Adrenal gland (tissue), 9 donors: ENCODE measurements at regions not wholly inside any gene's neighbourhood (a gene's known extent, or its start where the extent isn't known, plus 50 kb on each side); places are given as distances from the start of the nearest gene placed in this dataset.

ENCODE experiments used
- DNase-seq, 7 donors: peaks; one replicate each; pipeline ENCODE4 v3.0.0-alpha.2; 2019 to 2020
- H3K27ac ChIP-seq, 5 donors: fragments of 200-600 bp; sonication (generic) in 4 of 5; 1 replicate in 3 of 5; 2 replicates in 2 of 5; pipeline versions ENCODE4 v1.5.1 to v1.8.0; 2016 to 2020; ENCODE audit warnings: mild to moderate bottlenecking in 1 of 5
- H3K27me3 ChIP-seq: fragments of 200-600 bp; 2 replicates; pipeline ENCODE4 v1.8.0; 2021
- H3K36me3 ChIP-seq, 2 donors: fragments of 200-600 bp; replicated peaks in 1 of 2; 1 replicate in 1 of 2; 2 replicates in 1 of 2; pipeline versions ENCODE4 v1.5.1 to v1.8.0; 2018 to 2022
- H3K4me1 ChIP-seq, 2 donors: fragments of 200-600 bp; replicated peaks in 1 of 2; 1 replicate in 1 of 2; 2 replicates in 1 of 2; pipeline versions ENCODE4 v1.5.1 to v1.8.0; 2018 to 2021
- H3K4me3 ChIP-seq, 4 donors: fragments of 200-600 bp; sonication (generic) in 3 of 4; one replicate each; pipeline ENCODE4 v1.5.1; 2016 to 2018
- H3K9me3 ChIP-seq, 3 donors: fragments of 200-600 bp; sonication (generic) in 1 of 3; replicated peaks in 1 of 3; 1 replicate in 2 of 3; 2 replicates in 1 of 3; pipeline versions ENCODE4 v1.5.1 to v1.8.0; 2016 to 2021
- POLR2A ChIP-seq, 2 donors: fragments of 450-650 bp; IDR thresholded peaks; one replicate each; pipeline ENCODE4 v1.6.1; 2017; ENCODE audit warnings: antibody characterized with exemption in 2 of 2, mild to moderate bottlenecking in 2 of 2, moderate library complexity in 1 of 2
- WGBS, 4 donors: extraction: QIAGEN DNeasy Blood & Tissue Kit in 2 of 4; methylation state at CpG; one replicate each; pipeline versions ENCODE4 v1.1.5 to v1.1.7; 2013 to 2017; 5-methylcytosine and 5-hydroxymethylcytosine counted together
- intact Hi-C, 2 donors: fragments of 100-400 bp; cut with DNase I; formaldehyde crosslinking; loops; one replicate each; pipeline versions ENCODE4 v1.14.1 to v1.15.0; 2022 to 2023
- TF ChIP-seq, protein P1 (sequence below), 6 experiments: fragments of 450-650 bp in 4 of 6; fragments of 200-600 bp in 2 of 6; sonication (generic) in 1 of 6; IDR thresholded peaks; 1 replicate in 5 of 6; 2 replicates in 1 of 6; pipeline versions ENCODE4 v1.5.1 to v1.8.0; 2016 to 2021; ENCODE audit warnings: antibody characterized with exemption in 6 of 6, mild to moderate bottlenecking in 2 of 6, moderate library complexity in 1 of 6
- donor health status: healthy with polysubstance abuse.
- donor health status: Bipolar disorder and iron deficiency.
- donor health status: DM: yes; HTN: yes; CAD: no.
- donor health status: DM: no; HTN: no; CAD: no.
- donor health status: DM: no; HTN: no; CAD: no.

DNA sequence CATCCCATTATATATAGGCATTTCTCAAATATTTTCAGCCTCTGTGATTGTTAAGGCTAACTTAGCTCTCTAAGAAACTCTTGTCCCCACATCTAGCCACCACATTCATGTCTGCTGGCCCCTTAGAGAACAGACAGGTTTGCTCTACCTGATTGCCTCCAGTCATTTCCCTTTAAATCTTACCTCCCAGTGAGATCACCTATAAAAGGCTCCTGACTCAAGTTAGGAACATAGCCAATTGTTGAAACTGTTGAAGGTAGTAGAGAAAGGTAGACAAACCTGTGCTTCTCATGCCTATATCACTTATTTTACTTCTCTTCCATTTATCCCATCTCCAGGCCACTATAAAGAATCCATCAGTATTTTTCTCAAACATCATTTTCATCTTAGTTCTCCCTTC, 771.4 kb downstream of the DIAPH3 start:
- intact Hi-C loops, result loop anchor here (5.0 to 10.0 kb wide), 3 partner anchors 282 to 382 kb away; no protein-coding TSS in a partner anchor

DNA sequence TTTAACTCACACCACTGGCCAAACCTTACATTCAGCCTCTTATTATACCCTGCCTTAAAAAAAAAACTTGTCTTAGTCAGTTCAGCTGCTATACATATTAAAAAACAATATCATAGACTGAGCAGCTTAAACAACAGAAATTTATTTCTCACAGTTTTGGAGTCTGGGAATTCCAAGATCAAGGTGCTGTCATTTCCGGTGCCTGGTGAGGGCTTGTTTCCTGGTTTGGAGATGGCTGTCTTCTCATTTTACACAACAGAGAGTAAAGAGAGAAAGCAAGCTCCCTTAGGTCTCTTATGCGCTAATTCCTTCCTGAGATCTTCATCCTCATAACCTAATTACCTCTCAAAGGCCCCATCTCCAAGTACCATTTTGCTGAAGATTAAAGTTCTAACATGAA, 769.2 kb downstream of the DIAPH3 start:
- 72 to 88% (median 84%) methylated on average over 2 of the region's 2 CpGs for WGBS, 4 donors
- intact Hi-C loops, result loop anchor here (5.0 to 10.0 kb wide), 3 partner anchors 280 to 380 kb away; no protein-coding TSS in a partner anchor

More for the DNA sequence above, 771.4 kb downstream of the DIAPH3 start:
- Histone ChIP-seq H3K9me3 (no peaks in the 10 kb centered on the region), H3K27me3 (peaks cover 4% of the 10 kb centered on the region), H3K36me3 (no peaks in the 10 kb centered on the region), H3K4me3 (no peak overlapping the region), H3K27ac (no peak overlapping the region), H3K4me1 (peaks cover 0 to 4% of the 10 kb centered on the region in 2 donors)
- DNase-seq, result no peak
- no peak for TF ChIP-seq POLR2A (IDR thresholded peaks at IDR 0.05)
- TF ChIP-seq, protein P1, sequence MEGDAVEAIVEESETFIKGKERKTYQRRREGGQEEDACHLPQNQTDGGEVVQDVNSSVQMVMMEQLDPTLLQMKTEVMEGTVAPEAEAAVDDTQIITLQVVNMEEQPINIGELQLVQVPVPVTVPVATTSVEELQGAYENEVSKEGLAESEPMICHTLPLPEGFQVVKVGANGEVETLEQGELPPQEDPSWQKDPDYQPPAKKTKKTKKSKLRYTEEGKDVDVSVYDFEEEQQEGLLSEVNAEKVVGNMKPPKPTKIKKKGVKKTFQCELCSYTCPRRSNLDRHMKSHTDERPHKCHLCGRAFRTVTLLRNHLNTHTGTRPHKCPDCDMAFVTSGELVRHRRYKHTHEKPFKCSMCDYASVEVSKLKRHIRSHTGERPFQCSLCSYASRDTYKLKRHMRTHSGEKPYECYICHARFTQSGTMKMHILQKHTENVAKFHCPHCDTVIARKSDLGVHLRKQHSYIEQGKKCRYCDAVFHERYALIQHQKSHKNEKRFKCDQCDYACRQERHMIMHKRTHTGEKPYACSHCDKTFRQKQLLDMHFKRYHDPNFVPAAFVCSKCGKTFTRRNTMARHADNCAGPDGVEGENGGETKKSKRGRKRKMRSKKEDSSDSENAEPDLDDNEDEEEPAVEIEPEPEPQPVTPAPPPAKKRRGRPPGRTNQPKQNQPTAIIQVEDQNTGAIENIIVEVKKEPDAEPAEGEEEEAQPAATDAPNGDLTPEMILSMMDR (IDR thresholded peaks at IDR 0.05), result no peak

DNA sequence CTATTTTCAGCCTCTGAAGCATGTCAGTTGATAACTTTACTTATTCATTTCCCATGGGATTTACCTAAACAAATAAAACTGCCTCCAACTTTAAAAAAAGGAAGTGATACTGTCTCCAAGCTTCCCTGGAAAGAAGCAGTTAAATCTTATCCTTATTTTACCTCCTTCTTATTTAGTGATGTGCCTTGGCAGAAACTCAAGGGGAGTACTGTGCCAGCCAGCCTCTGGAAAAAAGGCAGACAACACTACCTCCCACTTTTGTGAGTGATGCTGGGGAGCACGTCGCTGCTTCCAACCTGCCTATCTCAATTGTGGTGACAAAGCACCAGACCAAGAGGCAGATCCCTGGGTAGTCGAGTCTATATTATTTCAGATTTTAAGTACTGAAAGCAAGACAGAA, 765.6 kb downstream of the DIAPH3 start:
- DNase-seq, result peak in 2 of 7 donors; percentile 7 to 20
- TF ChIP-seq, protein P1 (IDR thresholded peaks at IDR 0.05), result no peak
- TF ChIP-seq POLR2A (IDR thresholded peaks at IDR 0.05), result no peak
- WGBS, 4 donors, result 24 to 51% (median 40%) methylated on average over 3 of the region's 3 CpGs
- H3K4me3 ChIP-seq, result no peak overlapping the region
- H3K4me1 ChIP-seq, result no peaks in the 10 kb centered on the region
- H3K27ac ChIP-seq, result no peak overlapping the region
- no peaks in the 10 kb centered on the region for H3K36me3 ChIP-seq
- H3K27me3 ChIP-seq, result peaks cover 4% of the 10 kb centered on the region
- no peaks in the 10 kb centered on the region for H3K9me3 ChIP-seq
- intact Hi-C loops, result loop anchor here (10.0 kb wide), 2 partner anchors 277 to 377 kb away; no protein-coding TSS in a partner anchor

More for the DNA sequence above, 769.2 kb downstream of the DIAPH3 start:
- no peak for DNase-seq
- TF ChIP-seq POLR2A (IDR thresholded peaks at IDR 0.05), result no peak
- TF ChIP-seq, protein P1 (IDR thresholded peaks at IDR 0.05), result no peak
- no peaks in the 10 kb centered on the region for H3K9me3 ChIP-seq
- H3K4me1 ChIP-seq, result peaks cover 0 to 4% of the 10 kb centered on the region in 2 donors
- no peak overlapping the region for H3K27ac ChIP-seq
- H3K27me3 ChIP-seq, result peaks cover 4% of the 10 kb centered on the region
- no peaks in the 10 kb centered on the region for H3K36me3 ChIP-seq
- no peak overlapping the region for H3K4me3 ChIP-seq

DNA sequence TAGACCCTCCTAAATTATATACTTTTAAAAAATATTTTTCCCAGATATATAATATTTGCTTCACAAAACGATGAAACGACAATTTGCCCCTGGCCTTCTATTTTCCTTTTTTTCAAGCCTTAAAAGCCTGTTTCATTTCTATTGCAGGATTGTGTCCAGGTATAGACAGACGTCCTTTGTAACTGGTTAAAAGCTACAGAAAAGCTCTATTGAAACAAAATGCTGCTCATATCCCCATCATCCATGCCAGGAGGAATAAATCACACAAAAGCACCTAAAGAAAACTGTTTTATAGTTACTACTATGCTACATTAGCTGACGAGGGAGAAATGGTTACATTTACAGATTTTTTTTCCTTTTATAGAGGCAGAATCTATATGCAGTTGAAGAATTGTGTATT, 765.1 kb downstream of the DIAPH3 start:
- Histone ChIP-seq H3K27ac (no peak overlapping the region), H3K4me1 (no peaks in the 10 kb centered on the region), H3K36me3 (no peaks in the 10 kb centered on the region), H3K27me3 (peaks cover 4% of the 10 kb centered on the region), H3K4me3 (no peak overlapping the region), H3K9me3 (no peaks in the 10 kb centered on the region)
- intact Hi-C loops, result loop anchor here (10.0 kb wide), 2 partner anchors 276 to 376 kb away; no protein-coding TSS in a partner anchor
- no peak for DNase-seq
- no peak for TF ChIP-seq POLR2A (IDR thresholded peaks at IDR 0.05)
- TF ChIP-seq, protein P1 (IDR thresholded peaks at IDR 0.05), result no peak
- WGBS, 4 donors, result 72 to 83% (median 79%) methylated on average over 4 of the region's 4 CpGs
